Fibroblast of lung (primary cell): ENCODE measurements at regions not wholly inside any gene's neighbourhood (a gene's known extent, or its start where the extent isn't known, plus 50 kb on each side); places are given as distances from the start of the nearest gene placed in this dataset.

Experiments used
- DNase-seq, 2 donors: peaks; one replicate each; pipeline versions ENCODE4 v3.0.0 to v3.0.0-alpha.2; 2010; ENCODE audit warnings: low read depth in 2 of 2
- H2AFZ ChIP-seq: 2 replicates; pipeline ENCODE4 v1.5.1; 2012; ENCODE audit warnings: low read length, control low read depth, inconsistent platforms
- H3K27ac ChIP-seq: 2 replicates; pipeline ENCODE4 v1.5.1; 2011; ENCODE audit warnings: low read length, control low read depth; ENCODE audit not compliant: insufficient read depth
- H3K27me3 ChIP-seq: 2 replicates; pipeline ENCODE4 v1.5.1; 2011; ENCODE audit warnings: mild to moderate bottlenecking, low read length; ENCODE audit not compliant: control insufficient read depth, insufficient read depth
- H3K36me3 ChIP-seq: 2 replicates; pipeline ENCODE4 v1.5.1; 2011; ENCODE audit warnings: low read length; ENCODE audit not compliant: control insufficient read depth, insufficient read depth
- H3K4me1 ChIP-seq: 2 replicates; pipeline ENCODE4 v1.5.1; 2011; ENCODE audit warnings: low read length; ENCODE audit not compliant: control insufficient read depth, insufficient read depth; ENCODE audit errors: extremely low read depth
- H3K4me2 ChIP-seq: 2 replicates; pipeline ENCODE4 v1.5.1; 2011; ENCODE audit warnings: low read length, control low read depth; ENCODE audit not compliant: insufficient read depth; ENCODE audit errors: extremely low read depth
- H3K4me3 ChIP-seq, 4 experiments: fragments of 200-600 bp in 1 of 4; sonication (generic) in 1 of 4; replicated peaks in 1 of 4; 2 replicates each; pipeline ENCODE4 v1.5.1; 2011 to 2016; ENCODE audit warnings: low read length in 4 of 4, low read depth in 3 of 4, mild to moderate bottlenecking in 3 of 4, control low read depth in 2 of 4, inconsistent platforms in 1 of 4, mixed read lengths in 1 of 4; ENCODE audit not compliant: insufficient read depth in 1 of 4; ENCODE audit errors: control extremely low read depth in 1 of 4
- H3K79me2 ChIP-seq: 2 replicates; pipeline ENCODE4 v1.5.1; 2012; ENCODE audit warnings: mild to moderate bottlenecking, low read length, inconsistent platforms; ENCODE audit not compliant: control insufficient read depth, insufficient read depth
- H3K9ac ChIP-seq: 2 replicates; pipeline ENCODE4 v1.5.1; 2011; ENCODE audit warnings: mild to moderate bottlenecking, low read length, control low read depth; ENCODE audit not compliant: insufficient read depth
- H3K9me3 ChIP-seq: 2 replicates; pipeline ENCODE4 v1.5.1; 2012; ENCODE audit warnings: low read depth, low read length; ENCODE audit not compliant: control insufficient read depth, insufficient read depth
- H4K20me1 ChIP-seq: 2 replicates; pipeline ENCODE4 v1.5.1; 2011; ENCODE audit warnings: low read length; ENCODE audit not compliant: control insufficient read depth, insufficient read depth; ENCODE audit errors: extremely low read depth
- EZH2 ChIP-seq: IDR thresholded peaks from 2 replicates; pipeline ENCODE4 v1.5.1; 2012; ENCODE audit warnings: low read length, control low read depth, mild to moderate bottlenecking; ENCODE audit errors: missing control alignments
- TF ChIP-seq, protein P1 (sequence below), 2 donors: IDR thresholded peaks in 1 of 2; conservative IDR thresholded peaks in 1 of 2; 1 replicate in 1 of 2; 2 replicates in 1 of 2; pipeline ENCODE4 v1.5.1; 2011 to 2012; ENCODE audit warnings: low read length in 2 of 2, control low read depth in 1 of 2, inconsistent platforms in 1 of 2, low read depth in 1 of 2, mild to moderate bottlenecking in 1 of 2

DNA sequence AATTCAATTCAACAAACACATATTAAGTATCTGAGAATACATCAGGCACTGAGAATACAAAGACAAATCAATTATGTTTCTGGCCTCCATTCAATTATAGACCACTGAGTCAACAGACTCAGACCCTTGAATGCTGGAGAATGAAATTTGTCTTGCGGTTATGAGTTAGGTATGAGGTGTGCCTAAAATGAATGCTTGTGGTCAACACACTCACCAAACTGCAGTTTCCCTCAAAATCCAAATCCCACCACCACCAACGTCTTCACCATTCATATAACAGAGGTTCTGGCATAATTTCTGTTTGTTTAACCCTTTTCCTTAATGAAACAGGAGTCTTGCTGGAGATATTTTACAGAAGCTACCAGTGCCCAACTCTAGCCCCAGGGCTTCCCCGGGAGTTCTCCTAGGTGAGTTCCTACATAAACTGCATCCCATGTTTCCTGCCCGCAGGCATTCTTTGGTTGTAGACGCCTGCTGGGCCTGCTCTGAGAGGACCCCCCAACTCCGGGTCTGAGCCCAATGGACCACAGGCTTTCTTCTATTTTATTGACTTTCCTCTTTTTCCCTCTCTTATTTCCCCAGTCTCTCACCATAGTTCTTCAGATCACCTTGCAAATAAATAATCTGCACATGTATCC lies 119.2 kb downstream of the DDX53 start:
- peak in 1 of 2 donors; percentile 77 for DNase-seq
- Histone ChIP-seq H3K9ac (no peak overlapping the region), H3K4me2 (no peak overlapping the region), H4K20me1 (no peaks in the 10 kb centered on the region), H3K36me3 (no peaks in the 10 kb centered on the region), H3K9me3 (no peaks in the 10 kb centered on the region), H3K4me1 (no peaks in the 10 kb centered on the region), H3K27me3 (no peaks in the 10 kb centered on the region), H2AFZ (no peak overlapping the region), H3K4me3 (no peak overlapping the region), H3K79me2 (no peaks in the 10 kb centered on the region), H3K27ac (no peak overlapping the region)
- no peak for TF ChIP-seq EZH2
- TF ChIP-seq, protein P1, sequence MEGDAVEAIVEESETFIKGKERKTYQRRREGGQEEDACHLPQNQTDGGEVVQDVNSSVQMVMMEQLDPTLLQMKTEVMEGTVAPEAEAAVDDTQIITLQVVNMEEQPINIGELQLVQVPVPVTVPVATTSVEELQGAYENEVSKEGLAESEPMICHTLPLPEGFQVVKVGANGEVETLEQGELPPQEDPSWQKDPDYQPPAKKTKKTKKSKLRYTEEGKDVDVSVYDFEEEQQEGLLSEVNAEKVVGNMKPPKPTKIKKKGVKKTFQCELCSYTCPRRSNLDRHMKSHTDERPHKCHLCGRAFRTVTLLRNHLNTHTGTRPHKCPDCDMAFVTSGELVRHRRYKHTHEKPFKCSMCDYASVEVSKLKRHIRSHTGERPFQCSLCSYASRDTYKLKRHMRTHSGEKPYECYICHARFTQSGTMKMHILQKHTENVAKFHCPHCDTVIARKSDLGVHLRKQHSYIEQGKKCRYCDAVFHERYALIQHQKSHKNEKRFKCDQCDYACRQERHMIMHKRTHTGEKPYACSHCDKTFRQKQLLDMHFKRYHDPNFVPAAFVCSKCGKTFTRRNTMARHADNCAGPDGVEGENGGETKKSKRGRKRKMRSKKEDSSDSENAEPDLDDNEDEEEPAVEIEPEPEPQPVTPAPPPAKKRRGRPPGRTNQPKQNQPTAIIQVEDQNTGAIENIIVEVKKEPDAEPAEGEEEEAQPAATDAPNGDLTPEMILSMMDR (conservative IDR thresholded peaks at IDR 0.05 in 1 of 2, IDR thresholded peaks at IDR 0.05 in 1 of 2; ENCODE audit: low read depth in 1 of 2, low read length in 2 of 2): no peak

DNA sequence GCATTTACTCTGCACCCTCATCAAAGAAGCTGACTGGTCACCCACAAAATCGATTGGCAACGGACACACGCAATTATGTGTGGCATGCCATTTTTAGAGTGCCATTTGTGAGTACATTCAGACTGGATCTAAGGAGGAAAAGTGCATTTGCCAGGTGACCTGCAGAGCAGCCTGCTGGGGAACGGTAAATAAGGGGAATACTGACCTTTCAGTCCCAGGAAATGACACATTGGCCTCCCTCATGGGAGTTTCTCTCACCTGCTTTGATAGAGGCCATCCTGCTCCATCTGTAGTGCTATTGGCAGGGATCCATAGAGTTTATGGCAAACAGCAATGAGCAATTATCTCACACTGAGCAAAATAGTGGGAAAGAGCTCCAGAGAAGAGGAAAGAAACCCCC lies 127.8 kb downstream of the DDX53 start:
- H3K4me2 ChIP-seq: no peak overlapping the region
- H3K36me3 ChIP-seq: no peaks in the 10 kb centered on the region
- DNase-seq: no peak
- H3K4me1 ChIP-seq: no peaks in the 10 kb centered on the region
- H3K9me3 ChIP-seq: no peaks in the 10 kb centered on the region
- no peak overlapping the region for H3K9ac ChIP-seq
- H3K79me2 ChIP-seq: no peaks in the 10 kb centered on the region
- H2AFZ ChIP-seq: no peak overlapping the region
- H4K20me1 ChIP-seq: no peaks in the 10 kb centered on the region
- no peak overlapping the region for H3K4me3 ChIP-seq
- no peaks in the 10 kb centered on the region for H3K27me3 ChIP-seq
- TF ChIP-seq, protein P1 (conservative IDR thresholded peaks at IDR 0.05 in 1 of 2, IDR thresholded peaks at IDR 0.05 in 1 of 2; ENCODE audit: low read depth in 1 of 2, low read length in 2 of 2): no peak
- no peak for TF ChIP-seq EZH2
- no peak overlapping the region for H3K27ac ChIP-seq

DNA sequence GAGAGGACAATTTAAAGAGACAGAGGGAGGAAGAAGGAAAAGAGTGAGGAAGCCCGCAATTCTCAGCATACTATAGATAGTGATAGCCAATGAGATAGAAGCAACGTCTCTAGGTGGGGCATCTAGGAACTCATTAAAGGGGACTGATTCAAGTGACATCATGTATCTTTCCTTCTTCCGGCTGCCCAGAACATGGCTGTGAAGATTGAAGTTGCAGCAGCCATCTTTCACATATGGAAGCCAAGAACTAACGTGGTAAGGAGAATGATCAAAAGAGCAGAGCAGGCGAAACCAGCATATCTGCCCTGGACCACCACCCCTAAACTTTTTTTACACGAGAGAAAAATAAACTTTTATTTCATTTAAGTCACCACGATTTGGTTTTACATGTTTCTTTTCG lies 133.8 kb downstream of the DDX53 start:
- no peaks in the 10 kb centered on the region for H3K4me1 ChIP-seq
- H2AFZ ChIP-seq: no peak overlapping the region
- H3K4me3 ChIP-seq: no peak overlapping the region
- no peak for DNase-seq
- H3K79me2 ChIP-seq: no peaks in the 10 kb centered on the region
- TF ChIP-seq EZH2: no peak
- TF ChIP-seq, protein P1 (conservative IDR thresholded peaks at IDR 0.05 in 1 of 2, IDR thresholded peaks at IDR 0.05 in 1 of 2; ENCODE audit: low read depth in 1 of 2, low read length in 2 of 2): no peak
- no peak overlapping the region for H3K27ac ChIP-seq
- H3K36me3 ChIP-seq: no peaks in the 10 kb centered on the region
- H3K9me3 ChIP-seq: no peaks in the 10 kb centered on the region
- H3K4me2 ChIP-seq: no peak overlapping the region
- no peaks in the 10 kb centered on the region for H4K20me1 ChIP-seq
- no peak overlapping the region for H3K9ac ChIP-seq
- H3K27me3 ChIP-seq: no peaks in the 10 kb centered on the region
